AG04450 (cell line): ENCODE measurements at regions not wholly inside any gene's neighbourhood (a gene's known extent, or its start where the extent isn't known, plus 50 kb on each side); places are given as distances from the start of the nearest gene placed in this dataset.

Experiments used
- CTCF ChIA-PET: fragments of 300-600, 350-600 bp; formaldehyde crosslinking; extraction: SDS; loops from one replicate; lab custom pipeline; 2022; ENCODE audit warnings: antibody characterized with exemption, inconsistent platforms; lab: Charles Lee
- POLR2A ChIA-PET: fragments of 350-600 bp; formaldehyde crosslinking; extraction: SDS; loops from one replicate; lab custom pipeline; 2021; ENCODE audit warnings: antibody characterized with exemption, inconsistent platforms; lab: Yijun Ruan, JAX
- DNase-seq: peaks from one replicate; pipeline ENCODE4 v3.0.0-alpha.2; 2011; ENCODE audit warnings: low read depth, low spot score
- H3K27ac ChIP-seq: one replicate; pipeline ENCODE4 v1.5.1; 2012; ENCODE audit warnings: low read depth, low read length, control low read depth
- H3K27me3 ChIP-seq: one replicate; pipeline ENCODE4 v1.6.0; 2012; ENCODE audit warnings: low read length; ENCODE audit not compliant: control insufficient read depth, insufficient read depth
- H3K4me3 ChIP-seq: 2 replicates; pipeline ENCODE4 v1.5.1; 2011; ENCODE audit warnings: mild to moderate bottlenecking, low read depth, low read length, control low read depth
- H3K9me3 ChIP-seq: 2 replicates; pipeline ENCODE4 v1.5.1; 2012; ENCODE audit warnings: low read length; ENCODE audit not compliant: control insufficient read depth, insufficient read depth
- CTCF ChIP-seq: IDR thresholded peaks from 2 replicates; pipeline ENCODE4 v1.5.1; 2011; ENCODE audit warnings: low read depth, low read length, control low read depth, inconsistent platforms

GRCh38 chr13:24013189-24013588 lies 115.9 kb upstream of the C1QTNF9B start:
- CTCF ChIA-PET: interaction anchor here (0.6 to 1.6 kb wide), 3 partner anchors 8 to 217 kb away, joined by 3 to 4 read pairs (median 3); no protein-coding TSS in a partner anchor

GRCh38 chr13:24016046-24016445 lies 118.7 kb upstream of the C1QTNF9B start:
- Histone ChIP-seq H3K9me3 (no peaks in the 10 kb centered on the region; the same call in 1 of the 2 replicates), H3K27me3 (no peaks in the 10 kb centered on the region), H3K4me3 (no peak overlapping the region), H3K27ac (no peak overlapping the region)
- TF ChIP-seq CTCF: no peak
- ChIA-PET CTCF (interaction anchor here (1.2 to 1.3 kb wide), 3 partner anchors 55 to 213 kb away, joined by 3 to 6 read pairs (median 3); no protein-coding TSS in a partner anchor), POLR2A (no interaction called here)
- DNase-seq: no peak

More at GRCh38 chr13:24013189-24013588, 115.9 kb upstream of the C1QTNF9B start:
- Histone ChIP-seq H3K27ac (no peak overlapping the region), H3K9me3 (no peaks in the 10 kb centered on the region; the same call in 1 of the 2 replicates), H3K27me3 (no peaks in the 10 kb centered on the region), H3K4me3 (no peak overlapping the region)
- no peak for DNase-seq
- POLR2A ChIA-PET: no interaction called here
- TF ChIP-seq CTCF: no peak

- Histone ChIP-seq H3K27ac (no peak overlapping the region), H3K4me3 (no peak overlapping the region), H3K27me3 (no peaks in the 10 kb centered on the region), H3K9me3 (no peaks in the 10 kb centered on the region)
- POLR2A ChIA-PET: no interaction called here
- CTCF ChIA-PET: interaction anchor here (0.5 to 5.4 kb wide), 7 partner anchors 9 to 206 kb away, joined by 3 to 89 read pairs (median 4); no protein-coding TSS in a partner anchor
- no peak for TF ChIP-seq CTCF
- no peak for DNase-seq
Observed at GRCh38 chr13:24022568-24022967, 125.3 kb upstream of the C1QTNF9B start.

GRCh38 chr13:24023073-24023472 lies 125.8 kb upstream of the C1QTNF9B start:
- ChIA-PET CTCF (interaction anchor here (0.6 to 5.4 kb wide), 5 partner anchors 9 to 403 kb away, joined by 3 to 89 read pairs (median 5); no protein-coding TSS in a partner anchor), POLR2A (interaction anchor here (0.5 kb wide), 1 partner anchor 205 kb away, joined by 11 read pairs; no protein-coding TSS in a partner anchor)
- no peak for DNase-seq
- H3K27me3 ChIP-seq: no peaks in the 10 kb centered on the region
- no peak overlapping the region for H3K27ac ChIP-seq
- TF ChIP-seq CTCF: no peak
- no peaks in the 10 kb centered on the region for H3K9me3 ChIP-seq
- no peak overlapping the region for H3K4me3 ChIP-seq

GRCh38 chr13:24027494-24027893 lies 130.2 kb upstream of the C1QTNF9B start:
- ChIA-PET POLR2A (no interaction called here), CTCF (interaction anchor here (0.6 to 3.3 kb wide), 3 partner anchors 7 to 157 kb away, joined by 3 to 15 read pairs (median 7); no protein-coding TSS in a partner anchor)
- no peak overlapping the region for H3K4me3 ChIP-seq
- H3K9me3 ChIP-seq: no peaks in the 10 kb centered on the region
- no peaks in the 10 kb centered on the region for H3K27me3 ChIP-seq
- no peak for DNase-seq
- no peak for TF ChIP-seq CTCF
- H3K27ac ChIP-seq: no peak overlapping the region
